ENCODE measurements at regions not wholly inside any gene's neighbourhood (a gene's known extent, or its start where the extent isn't known, plus 50 kb on each side); places are given as distances from the start of the nearest gene placed in this dataset.

DNA sequence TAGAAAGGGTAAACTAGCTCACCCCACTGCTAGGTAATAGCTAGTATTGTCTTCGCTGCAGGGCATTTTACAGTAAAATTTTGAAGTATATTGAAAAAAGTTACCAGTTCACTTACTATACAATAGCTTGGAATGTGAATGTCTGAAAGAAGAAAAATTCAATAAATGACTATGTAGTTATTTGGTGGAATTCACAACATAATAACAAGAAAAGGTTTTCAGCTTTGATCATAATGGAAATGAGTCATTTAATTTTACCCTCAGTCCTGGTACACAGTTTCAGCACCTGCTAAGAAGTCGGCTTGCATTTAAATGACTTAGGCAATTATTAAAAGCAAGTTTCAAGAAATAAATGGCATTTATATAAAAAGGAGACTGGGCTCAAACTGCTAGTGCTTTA is 90.4 kb downstream of the NUP35 start:
- Histone ChIP-seq H3K27me3 (ENCODE audit: insufficient read depth, low read length) (no peaks in the 10 kb centered on the region), H3K4me3 (ENCODE audit: low read depth, low read length, poor library complexity, severe bottlenecking) (no peak overlapping the region), H2AFZ (ENCODE audit: low read length) (no peak overlapping the region), H3K9me3 (ENCODE audit: low read length) (no peaks in the 10 kb centered on the region), H3K4me2 (ENCODE audit: low read length) (no peak overlapping the region), H3K27ac (ENCODE audit: low read depth, low read length, poor library complexity, severe bottlenecking) (no peak overlapping the region), H3K4me1 (ENCODE audit: insufficient read depth, low read length, severe bottlenecking) (no peaks in the 10 kb centered on the region), H3K36me3 (ENCODE audit: insufficient read depth, low read length) (no peaks in the 10 kb centered on the region), H3F3A (ENCODE audit: insufficient read depth, low read length) (no peaks in the 10 kb centered on the region), H3K79me2 (ENCODE audit: insufficient read depth, low read length) (no peaks in the 10 kb centered on the region), H4K20me1 (ENCODE audit: insufficient read depth, low read length) (no peaks in the 10 kb centered on the region), H3K9me2 (ENCODE audit: low read depth, low read length) (no peaks in the 10 kb centered on the region), H3K9ac (ENCODE audit: low read length) (no peak overlapping the region)
- TF ChIP-seq, protein P1, sequence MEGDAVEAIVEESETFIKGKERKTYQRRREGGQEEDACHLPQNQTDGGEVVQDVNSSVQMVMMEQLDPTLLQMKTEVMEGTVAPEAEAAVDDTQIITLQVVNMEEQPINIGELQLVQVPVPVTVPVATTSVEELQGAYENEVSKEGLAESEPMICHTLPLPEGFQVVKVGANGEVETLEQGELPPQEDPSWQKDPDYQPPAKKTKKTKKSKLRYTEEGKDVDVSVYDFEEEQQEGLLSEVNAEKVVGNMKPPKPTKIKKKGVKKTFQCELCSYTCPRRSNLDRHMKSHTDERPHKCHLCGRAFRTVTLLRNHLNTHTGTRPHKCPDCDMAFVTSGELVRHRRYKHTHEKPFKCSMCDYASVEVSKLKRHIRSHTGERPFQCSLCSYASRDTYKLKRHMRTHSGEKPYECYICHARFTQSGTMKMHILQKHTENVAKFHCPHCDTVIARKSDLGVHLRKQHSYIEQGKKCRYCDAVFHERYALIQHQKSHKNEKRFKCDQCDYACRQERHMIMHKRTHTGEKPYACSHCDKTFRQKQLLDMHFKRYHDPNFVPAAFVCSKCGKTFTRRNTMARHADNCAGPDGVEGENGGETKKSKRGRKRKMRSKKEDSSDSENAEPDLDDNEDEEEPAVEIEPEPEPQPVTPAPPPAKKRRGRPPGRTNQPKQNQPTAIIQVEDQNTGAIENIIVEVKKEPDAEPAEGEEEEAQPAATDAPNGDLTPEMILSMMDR (IDR thresholded peaks at IDR 0.05; ENCODE audit: low read length) = no peak
- no peak for TF ChIP-seq EZH2 (IDR thresholded peaks at IDR 0.05; ENCODE audit: borderline replicate concordance, low read length)

DNA sequence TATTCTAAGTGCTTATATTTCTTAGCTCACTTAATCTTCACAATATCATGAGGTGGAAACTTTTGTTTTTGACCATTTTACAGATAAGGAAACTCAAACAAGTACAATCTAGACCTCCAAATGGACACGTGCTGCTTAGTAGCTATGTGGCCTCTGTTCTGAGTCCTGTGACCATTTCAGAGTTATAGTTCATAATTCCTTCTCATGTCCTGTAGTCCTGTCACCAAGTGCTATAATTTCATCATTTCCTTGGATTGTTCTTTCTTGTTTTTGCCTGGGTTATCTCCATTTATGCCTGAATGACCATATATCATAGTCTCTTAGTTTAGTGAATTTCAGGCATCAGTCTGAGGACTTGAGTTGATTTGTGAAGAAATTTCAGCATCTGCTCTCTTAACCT is 91.7 kb downstream of the NUP35 start:
- Histone ChIP-seq H3K27me3 (ENCODE audit: insufficient read depth, low read length) (no peaks in the 10 kb centered on the region), H3K27ac (ENCODE audit: low read depth, low read length, poor library complexity, severe bottlenecking) (no peak overlapping the region), H3F3A (ENCODE audit: insufficient read depth, low read length) (no peaks in the 10 kb centered on the region), H3K9me2 (ENCODE audit: low read depth, low read length) (no peaks in the 10 kb centered on the region), H3K4me1 (ENCODE audit: insufficient read depth, low read length, severe bottlenecking) (no peaks in the 10 kb centered on the region), H3K79me2 (ENCODE audit: insufficient read depth, low read length) (no peaks in the 10 kb centered on the region), H2AFZ (ENCODE audit: low read length) (no peak overlapping the region), H3K4me2 (ENCODE audit: low read length) (no peak overlapping the region), H3K9ac (ENCODE audit: low read length) (no peak overlapping the region), H3K36me3 (ENCODE audit: insufficient read depth, low read length) (no peaks in the 10 kb centered on the region), H3K4me3 (ENCODE audit: low read depth, low read length, poor library complexity, severe bottlenecking) (no peak overlapping the region), H3K9me3 (ENCODE audit: low read length) (no peaks in the 10 kb centered on the region), H4K20me1 (ENCODE audit: insufficient read depth, low read length) (no peaks in the 10 kb centered on the region)
- TF ChIP-seq EZH2 (IDR thresholded peaks at IDR 0.05; ENCODE audit: borderline replicate concordance, low read length) = no peak
- TF ChIP-seq, protein P1 (IDR thresholded peaks at IDR 0.05; ENCODE audit: low read length) = no peak

DNA sequence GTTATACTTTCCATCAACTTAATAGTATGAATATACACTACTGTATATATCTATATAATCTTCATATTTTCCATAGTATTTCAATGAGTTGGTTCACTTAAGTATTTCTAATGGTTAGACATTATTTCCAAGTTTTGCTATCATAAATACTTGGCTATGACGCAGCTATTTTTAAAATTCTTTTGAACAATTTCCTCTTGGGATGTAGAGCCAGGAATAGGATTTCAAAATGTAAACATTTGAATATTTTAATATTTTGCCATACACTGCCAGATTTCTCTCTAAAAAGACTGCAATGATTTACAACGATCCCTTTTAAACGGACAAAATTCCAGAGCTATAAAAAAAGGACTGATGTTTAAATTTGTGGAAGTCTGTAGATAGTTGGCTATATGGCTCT is 95.6 kb downstream of the NUP35 start:
- H3F3A ChIP-seq (ENCODE audit: insufficient read depth, low read length) = no peaks in the 10 kb centered on the region
- no peaks in the 10 kb centered on the region for H3K9me2 ChIP-seq (ENCODE audit: low read depth, low read length)
- no peak overlapping the region for H3K4me2 ChIP-seq (ENCODE audit: low read length)
- H3K4me1 ChIP-seq (ENCODE audit: insufficient read depth, low read length, severe bottlenecking) = no peaks in the 10 kb centered on the region
- no peaks in the 10 kb centered on the region for H4K20me1 ChIP-seq (ENCODE audit: insufficient read depth, low read length)
- no peaks in the 10 kb centered on the region for H3K36me3 ChIP-seq (ENCODE audit: insufficient read depth, low read length)
- no peak overlapping the region for H2AFZ ChIP-seq (ENCODE audit: low read length)
- no peaks in the 10 kb centered on the region for H3K79me2 ChIP-seq (ENCODE audit: insufficient read depth, low read length)
- H3K9me3 ChIP-seq (ENCODE audit: low read length) = no peaks in the 10 kb centered on the region
- H3K27ac ChIP-seq (ENCODE audit: low read depth, low read length, poor library complexity, severe bottlenecking) = no peak overlapping the region
- TF ChIP-seq, protein P1 (IDR thresholded peaks at IDR 0.05; ENCODE audit: low read length) = no peak
- TF ChIP-seq EZH2 (IDR thresholded peaks at IDR 0.05; ENCODE audit: borderline replicate concordance, low read length) = no peak
- H3K4me3 ChIP-seq (ENCODE audit: low read depth, low read length, poor library complexity, severe bottlenecking) = no peak overlapping the region
- no peak overlapping the region for H3K9ac ChIP-seq (ENCODE audit: low read length)
- no peaks in the 10 kb centered on the region for H3K27me3 ChIP-seq (ENCODE audit: insufficient read depth, low read length)

Data from OCI-LY1 (cell line).